ENCODE measurements at regions not wholly inside any gene's neighbourhood (a gene's known extent, or its start where the extent isn't known, plus 50 kb on each side); places are given as distances from the start of the nearest gene placed in this dataset.

DNA sequence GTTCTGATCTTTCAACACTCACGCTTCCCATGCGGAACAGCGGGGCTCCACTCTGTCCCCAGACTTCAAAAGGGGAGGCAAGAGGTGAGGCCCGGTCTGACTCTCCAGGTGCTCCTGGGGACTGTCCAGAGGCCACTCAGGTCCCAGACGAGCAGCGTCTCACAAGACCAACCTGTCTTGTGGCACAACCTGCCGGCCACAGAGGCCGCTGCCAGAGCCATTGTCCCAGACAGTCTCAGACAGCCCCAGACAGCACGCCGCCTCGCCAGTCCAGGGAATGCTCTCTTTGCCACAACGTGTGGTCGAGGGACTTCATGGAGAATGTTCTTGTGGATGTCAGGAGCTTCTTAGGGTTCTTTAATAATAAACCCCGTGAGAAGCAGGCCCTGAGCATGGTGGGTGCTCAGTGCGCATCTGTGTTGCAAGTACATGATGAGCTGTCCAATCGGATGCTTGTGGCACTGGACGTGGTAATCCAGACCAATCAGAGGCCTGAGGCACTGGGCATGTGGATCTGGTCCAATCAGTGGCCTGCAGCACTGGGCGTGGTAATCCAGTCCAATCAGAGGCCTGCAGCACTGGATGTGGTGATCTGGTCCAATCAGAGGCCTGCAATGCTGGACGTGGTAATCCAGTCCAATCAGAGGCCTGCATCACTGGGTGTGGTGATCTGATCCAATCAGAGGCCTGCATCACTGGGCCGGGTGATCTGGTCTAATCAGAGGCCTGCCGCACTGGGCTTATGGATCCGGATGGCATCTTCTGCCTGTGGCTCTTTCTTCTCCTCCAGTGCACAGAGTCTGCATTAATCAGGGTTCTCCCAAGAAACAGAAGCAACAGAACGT lies 76.4 kb downstream of the TMEM18 start:
- TF ChIP-seq, protein P1, sequence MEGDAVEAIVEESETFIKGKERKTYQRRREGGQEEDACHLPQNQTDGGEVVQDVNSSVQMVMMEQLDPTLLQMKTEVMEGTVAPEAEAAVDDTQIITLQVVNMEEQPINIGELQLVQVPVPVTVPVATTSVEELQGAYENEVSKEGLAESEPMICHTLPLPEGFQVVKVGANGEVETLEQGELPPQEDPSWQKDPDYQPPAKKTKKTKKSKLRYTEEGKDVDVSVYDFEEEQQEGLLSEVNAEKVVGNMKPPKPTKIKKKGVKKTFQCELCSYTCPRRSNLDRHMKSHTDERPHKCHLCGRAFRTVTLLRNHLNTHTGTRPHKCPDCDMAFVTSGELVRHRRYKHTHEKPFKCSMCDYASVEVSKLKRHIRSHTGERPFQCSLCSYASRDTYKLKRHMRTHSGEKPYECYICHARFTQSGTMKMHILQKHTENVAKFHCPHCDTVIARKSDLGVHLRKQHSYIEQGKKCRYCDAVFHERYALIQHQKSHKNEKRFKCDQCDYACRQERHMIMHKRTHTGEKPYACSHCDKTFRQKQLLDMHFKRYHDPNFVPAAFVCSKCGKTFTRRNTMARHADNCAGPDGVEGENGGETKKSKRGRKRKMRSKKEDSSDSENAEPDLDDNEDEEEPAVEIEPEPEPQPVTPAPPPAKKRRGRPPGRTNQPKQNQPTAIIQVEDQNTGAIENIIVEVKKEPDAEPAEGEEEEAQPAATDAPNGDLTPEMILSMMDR (IDR thresholded peaks at IDR 0.05; ENCODE audit: low read depth, low read length) = no peak
- no peak for TF ChIP-seq EZH2phosphoT487 (IDR thresholded peaks at IDR 0.05; ENCODE audit: low read depth)

Measured in OCI-LY3 (cell line).